Dermis microvascular lymphatic vessel endothelial cell (primary cell): ENCODE measurements at regions not wholly inside any gene's neighbourhood (a gene's known extent, or its start where the extent isn't known, plus 50 kb on each side); places are given as distances from the start of the nearest gene placed in this dataset.

Experiments used
- DNase-seq, 2 donors: peaks; one replicate each; pipeline versions ENCODE4 v3.0.0 to v3.0.0-alpha.2; 2010; ENCODE audit warnings: low read depth in 2 of 2

GRCh38 chr6:41404182-41404845 is 68.9 kb downstream of the NCR2 start:
- no peak for DNase-seq

- DNase-seq = no peak
These were observed 70.7 kb downstream of the NCR2 start for GRCh38 chr6:41405941-41406727.

GRCh38 chr6:41406728-41407489 is 71.5 kb downstream of the NCR2 start:
- peak in 1 of 2 donors; percentile 16 for DNase-seq

GRCh38 chr6:41408576-41408975 is 73.2 kb downstream of the NCR2 start:
- no peak for DNase-seq

- DNase-seq = no peak
These were observed 73.6 kb downstream of the NCR2 start for GRCh38 chr6:41408982-41409381.

- DNase-seq = no peak
These were observed 74.1 kb downstream of the NCR2 start for GRCh38 chr6:41409489-41409888.

GRCh38 chr6:41411961-41412360 is 76.6 kb downstream of the NCR2 start:
- DNase-seq = no peak

- DNase-seq = no peak
These were observed 77.8 kb downstream of the NCR2 start for GRCh38 chr6:41413250-41413649.

GRCh38 chr6:41416501-41416837 is 81.1 kb downstream of the NCR2 start:
- DNase-seq = no peak

- no peak for DNase-seq
These were observed 83.3 kb downstream of the NCR2 start for GRCh38 chr6:41418741-41419140.

GRCh38 chr6:41419385-41419784 is 84.0 kb downstream of the NCR2 start:
- no peak for DNase-seq

GRCh38 chr6:41420186-41420585 is 84.8 kb downstream of the NCR2 start:
- DNase-seq = no peak

GRCh38 chr6:41422161-41422560 is 86.8 kb downstream of the NCR2 start:
- DNase-seq = no peak

- DNase-seq = no peak
These were observed 87.6 kb downstream of the NCR2 start for GRCh38 chr6:41423002-41423401.

- DNase-seq = peak; percentile 36 to 65
These were observed 89.1 kb downstream of the NCR2 start for GRCh38 chr6:41424370-41425058.

- no peak for DNase-seq
These were observed 90.1 kb downstream of the NCR2 start for GRCh38 chr6:41425511-41425910.

GRCh38 chr6:41426438-41426851 is 91.0 kb downstream of the NCR2 start:
- DNase-seq = no peak

GRCh38 chr6:41426888-41427641 is 91.7 kb downstream of the NCR2 start:
- no peak for DNase-seq

- DNase-seq = no peak
These were observed 92.4 kb downstream of the NCR2 start for GRCh38 chr6:41427642-41428335.

- peak in 1 of 2 donors; percentile 51 for DNase-seq
These were observed 93.1 kb downstream of the NCR2 start for GRCh38 chr6:41428336-41428995.
